Kidney (tissue), 13 donors: ENCODE measurements at regions not wholly inside any gene's neighbourhood (a gene's known extent, or its start where the extent isn't known, plus 50 kb on each side); places are given as distances from the start of the nearest gene placed in this dataset.

ENCODE experiments used
- DNase-seq, 5 donors: peaks; one replicate each; pipeline ENCODE4 v3.0.0-alpha.2; 2013 to 2020
- FAIRE-seq: peaks from 2 replicates; lab custom pipeline; 2012; peaks lifted over from hg19 to GRCh38; lab: Jason Lieb, UNC
- H3K27ac ChIP-seq, 2 donors: one replicate each; pipeline ENCODE4 v1.7.0; 2013; ENCODE audit warnings: low read depth in 2 of 2, low read length in 2 of 2, inconsistent platforms in 1 of 2
- H3K27me3 ChIP-seq: one replicate; pipeline ENCODE4 v1.7.1; 2013; ENCODE audit warnings: low read length, inconsistent platforms; ENCODE audit not compliant: control insufficient read depth, insufficient read depth
- H3K36me3 ChIP-seq, 3 donors: one replicate each; pipeline versions ENCODE4 v1.7.0 to v1.7.1; 2013; ENCODE audit warnings: low read length in 3 of 3, control low read depth in 1 of 3, inconsistent platforms in 1 of 3; ENCODE audit not compliant: insufficient read depth in 3 of 3, control insufficient read depth in 2 of 3
- H3K4me1 ChIP-seq, 3 donors: one replicate each; pipeline versions ENCODE4 v1.7.0 to v1.7.1; 2013; ENCODE audit warnings: low read length in 3 of 3, inconsistent platforms in 1 of 3, low read depth in 1 of 3; ENCODE audit not compliant: control insufficient read depth in 2 of 3, insufficient read depth in 2 of 3
- H3K4me3 ChIP-seq, 3 donors: one replicate each; pipeline versions ENCODE4 v1.7.0 to v1.8.1; 2013; ENCODE audit warnings: low read length in 3 of 3, control low read depth in 1 of 3, inconsistent platforms in 1 of 3
- H3K9ac ChIP-seq, 3 donors: one replicate each; pipeline versions ENCODE4 v1.7.0 to v1.7.1; 2013; ENCODE audit warnings: low read length in 3 of 3, control low read depth in 1 of 3, inconsistent platforms in 1 of 3
- H3K9me3 ChIP-seq, 3 donors: one replicate each; pipeline versions ENCODE4 v1.7.0 to v1.7.1; 2013; ENCODE audit warnings: low read length in 3 of 3, control low read depth in 1 of 3, inconsistent platforms in 1 of 3; ENCODE audit not compliant: control insufficient read depth in 2 of 3, insufficient read depth in 1 of 3
- CTCF ChIP-seq: IDR thresholded peaks from 3 replicates; pipeline ENCODE4 v1.5.1; 2012; ENCODE audit warnings: mild to moderate bottlenecking, moderate library complexity, borderline replicate concordance; ENCODE audit not compliant: insufficient read depth; ENCODE audit errors: extremely low read depth
- intact Hi-C: fragments of 100-400 bp; cut with DNase I; formaldehyde crosslinking; loops from one replicate; pipeline ENCODE4 v1.11.1; 2022
- donor health status: control.
- donor health status: control.
- donor health status: control.
- donor health status: control.
- donor health status: control.
- donor health status: DM: yes; HTN: yes; CAD: no.
- donor health status: Normal renal cell carcinoma (clear cell type).

- Histone ChIP-seq H3K36me3 (no peaks in the 10 kb centered on the region), H3K9me3 (peaks cover 0 to 2% (median 0%) of the 10 kb centered on the region in 3 donors), H3K27me3 (no peaks in the 10 kb centered on the region), H3K27ac (no peak overlapping the region), H3K4me3 (no peak overlapping the region), H3K4me1 (no peaks in the 10 kb centered on the region), H3K9ac (no peak overlapping the region)
- FAIRE-seq (no peak), DNase-seq (no peak)
- TF ChIP-seq CTCF, result no peak
- intact Hi-C loops, result no loop called here
Observed at GRCh38 chr5:118365718-118366117, 622.6 kb downstream of the DTWD2 start.

- FAIRE-seq (no peak), DNase-seq (no peak)
Observed at GRCh38 chr5:118354797-118355196, 633.5 kb downstream of the DTWD2 start.

GRCh38 chr5:118353970-118354369, 634.4 kb downstream of the DTWD2 start:
- no peaks in the 10 kb centered on the region for H3K27me3 ChIP-seq
- no peaks in the 10 kb centered on the region for H3K4me1 ChIP-seq
- H3K36me3 ChIP-seq, result no peaks in the 10 kb centered on the region
- H3K27ac ChIP-seq, result no peak overlapping the region
- DNase-seq, result no peak
- no peak for TF ChIP-seq CTCF
- intact Hi-C loops, result no loop called here
- H3K4me3 ChIP-seq, result no peak overlapping the region
- H3K9me3 ChIP-seq, result peaks cover 0 to 4% (median 0%) of the 10 kb centered on the region in 3 donors
- no peak overlapping the region for H3K9ac ChIP-seq
- no peak for FAIRE-seq

More at GRCh38 chr5:118354797-118355196, 633.5 kb downstream of the DTWD2 start:
- Histone ChIP-seq H3K27me3 (no peaks in the 10 kb centered on the region), H3K9ac (no peak overlapping the region), H3K36me3 (no peaks in the 10 kb centered on the region), H3K9me3 (peaks cover 0 to 4% (median 0%) of the 10 kb centered on the region in 3 donors), H3K27ac (no peak overlapping the region), H3K4me3 (no peak overlapping the region), H3K4me1 (no peaks in the 10 kb centered on the region)
- no peak for TF ChIP-seq CTCF
- intact Hi-C loops, result no loop called here

- Histone ChIP-seq H3K36me3 (no peaks in the 10 kb centered on the region), H3K27me3 (no peaks in the 10 kb centered on the region), H3K9me3 (no peaks in the 10 kb centered on the region), H3K4me3 (no peak overlapping the region), H3K4me1 (no peaks in the 10 kb centered on the region), H3K27ac (no peak overlapping the region), H3K9ac (no peak overlapping the region)
- intact Hi-C loops, result no loop called here
- FAIRE-seq (no peak), DNase-seq (no peak)
- no peak for TF ChIP-seq CTCF
Observed at GRCh38 chr5:118336468-118336867, 651.9 kb downstream of the DTWD2 start.
